ENCODE measurements at regions not wholly inside any gene's neighbourhood (a gene's known extent, or its start where the extent isn't known, plus 50 kb on each side); places are given as distances from the start of the nearest gene placed in this dataset.

DNA sequence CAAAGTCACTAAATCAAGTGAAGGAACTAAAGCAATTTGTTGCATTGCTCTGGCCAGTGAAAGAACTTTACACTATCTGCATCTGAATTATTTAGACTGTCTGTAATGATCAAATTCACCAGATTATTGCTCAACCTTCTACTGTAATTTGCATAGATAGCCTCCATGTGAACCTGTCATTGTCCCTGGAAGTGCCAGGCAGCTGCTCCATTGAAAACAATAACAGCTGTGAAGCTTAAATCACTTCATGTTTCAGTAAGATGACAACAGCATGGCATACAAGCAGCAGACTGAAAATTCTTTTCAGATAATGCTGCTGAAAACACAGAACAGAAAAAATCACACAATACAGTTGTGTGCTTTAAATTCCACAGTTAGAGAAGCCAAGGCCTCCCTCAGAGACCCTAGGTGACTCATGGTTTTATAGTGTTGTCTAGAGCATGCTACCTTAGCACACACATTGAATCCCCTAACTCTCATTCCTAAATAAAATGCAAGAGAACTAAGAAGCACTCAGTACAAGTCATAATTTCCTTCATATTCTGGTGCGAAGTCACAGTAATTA is 248.9 kb downstream of the TPBG start:
- no peak overlapping the region for H3K4me3 ChIP-seq
- TF ChIP-seq, protein P1, sequence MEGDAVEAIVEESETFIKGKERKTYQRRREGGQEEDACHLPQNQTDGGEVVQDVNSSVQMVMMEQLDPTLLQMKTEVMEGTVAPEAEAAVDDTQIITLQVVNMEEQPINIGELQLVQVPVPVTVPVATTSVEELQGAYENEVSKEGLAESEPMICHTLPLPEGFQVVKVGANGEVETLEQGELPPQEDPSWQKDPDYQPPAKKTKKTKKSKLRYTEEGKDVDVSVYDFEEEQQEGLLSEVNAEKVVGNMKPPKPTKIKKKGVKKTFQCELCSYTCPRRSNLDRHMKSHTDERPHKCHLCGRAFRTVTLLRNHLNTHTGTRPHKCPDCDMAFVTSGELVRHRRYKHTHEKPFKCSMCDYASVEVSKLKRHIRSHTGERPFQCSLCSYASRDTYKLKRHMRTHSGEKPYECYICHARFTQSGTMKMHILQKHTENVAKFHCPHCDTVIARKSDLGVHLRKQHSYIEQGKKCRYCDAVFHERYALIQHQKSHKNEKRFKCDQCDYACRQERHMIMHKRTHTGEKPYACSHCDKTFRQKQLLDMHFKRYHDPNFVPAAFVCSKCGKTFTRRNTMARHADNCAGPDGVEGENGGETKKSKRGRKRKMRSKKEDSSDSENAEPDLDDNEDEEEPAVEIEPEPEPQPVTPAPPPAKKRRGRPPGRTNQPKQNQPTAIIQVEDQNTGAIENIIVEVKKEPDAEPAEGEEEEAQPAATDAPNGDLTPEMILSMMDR (IDR thresholded peaks at IDR 0.05) = no peak
- H3K36me3 ChIP-seq = no peaks in the 10 kb centered on the region
- no peaks in the 10 kb centered on the region for H3K9me3 ChIP-seq
- no peak overlapping the region for H3K27ac ChIP-seq
- DNase-seq (ENCODE audit: low spot score in 2 of 2) = no peak
- H3K4me1 ChIP-seq = no peaks in the 10 kb centered on the region
- intact Hi-C loops (cut with DNase I) = no loop called here
- no peaks in the 10 kb centered on the region for H3K27me3 ChIP-seq

DNA sequence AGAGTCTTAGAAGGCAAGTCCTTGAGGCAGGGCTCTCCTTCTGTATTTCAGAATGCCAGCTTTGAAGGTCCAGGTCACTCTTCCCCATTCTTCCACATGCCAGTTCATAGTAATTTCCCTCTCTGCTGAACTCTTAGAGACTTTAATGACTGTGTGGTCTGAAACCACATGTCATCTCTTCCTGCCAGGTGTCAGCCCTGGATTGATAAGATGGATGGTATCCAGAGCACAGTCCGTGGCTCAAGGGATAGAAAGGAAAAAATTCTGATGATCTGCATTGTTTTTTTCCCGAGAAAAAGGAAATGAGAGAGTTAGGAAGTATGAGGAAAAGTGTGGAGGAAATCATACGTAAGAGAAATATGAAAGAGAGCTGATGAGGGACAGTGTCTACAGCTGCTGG is 250.9 kb downstream of the TPBG start:
- Histone ChIP-seq H3K27ac (no peak overlapping the region), H3K36me3 (no peaks in the 10 kb centered on the region), H3K4me1 (no peaks in the 10 kb centered on the region), H3K4me3 (no peak overlapping the region), H3K27me3 (no peaks in the 10 kb centered on the region), H3K9me3 (no peaks in the 10 kb centered on the region)
- TF ChIP-seq, protein P1 (IDR thresholded peaks at IDR 0.05) = no peak
- intact Hi-C loops (cut with DNase I) = no loop called here
- no peak for DNase-seq (ENCODE audit: low spot score in 2 of 2)

DNA sequence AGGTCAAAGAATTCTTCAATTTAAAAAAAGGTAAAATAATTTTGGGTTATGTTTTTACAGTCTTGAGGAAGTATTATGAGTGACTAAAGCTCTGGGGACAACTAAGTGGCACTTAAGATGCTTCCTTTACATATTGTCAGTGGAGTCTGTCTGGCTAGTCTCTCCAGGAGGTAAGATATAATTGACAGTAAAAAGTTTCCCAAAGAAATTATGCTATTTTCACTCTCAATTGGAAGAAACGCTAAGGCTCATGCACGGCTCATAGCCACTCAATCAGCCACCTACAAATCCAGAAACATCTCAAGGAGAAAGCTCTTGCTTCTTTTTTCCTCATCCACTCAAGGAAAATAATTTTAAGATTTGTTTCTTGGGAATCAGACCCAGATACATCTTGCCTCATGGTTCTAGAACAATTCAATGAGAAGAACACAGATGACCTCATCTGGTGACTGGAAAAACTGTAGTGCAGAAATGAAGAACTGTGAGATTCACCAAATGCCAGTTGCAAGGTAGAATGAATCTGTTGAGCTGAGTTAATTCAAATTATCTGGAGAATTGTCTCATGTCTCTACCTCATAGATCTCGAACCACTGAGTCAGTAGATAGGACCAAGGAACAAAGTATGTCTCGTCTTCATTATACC is 252.9 kb downstream of the TPBG start:
- Histone ChIP-seq H3K4me1 (no peaks in the 10 kb centered on the region), H3K36me3 (no peaks in the 10 kb centered on the region), H3K4me3 (no peak overlapping the region), H3K9me3 (no peaks in the 10 kb centered on the region), H3K27ac (no peak overlapping the region), H3K27me3 (no peaks in the 10 kb centered on the region)
- TF ChIP-seq, protein P1 (IDR thresholded peaks at IDR 0.05) = no peak
- intact Hi-C loops (cut with DNase I) = no loop called here
- no peak for DNase-seq (ENCODE audit: low spot score in 2 of 2)

DNA sequence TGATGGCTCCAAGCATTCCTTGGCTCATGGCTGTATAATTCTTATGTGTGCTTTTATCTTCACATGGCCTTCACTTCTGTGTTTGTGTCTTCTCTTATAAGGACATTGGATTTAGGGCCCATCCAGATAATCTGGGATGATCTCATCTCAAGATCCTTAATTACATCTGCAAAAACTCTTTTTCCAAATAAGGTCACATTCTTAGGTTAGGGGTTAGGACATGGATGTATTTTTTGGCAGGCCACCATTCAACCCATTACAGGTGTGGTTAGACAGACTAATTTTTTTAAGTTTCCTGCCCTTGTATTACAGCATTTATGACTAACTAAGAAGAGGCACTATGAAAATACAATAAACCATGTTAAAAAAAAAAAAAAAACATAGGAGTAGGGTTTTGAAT is 254.0 kb downstream of the TPBG start:
- Histone ChIP-seq H3K9me3 (no peaks in the 10 kb centered on the region), H3K36me3 (no peaks in the 10 kb centered on the region), H3K4me3 (no peak overlapping the region), H3K27me3 (no peaks in the 10 kb centered on the region), H3K4me1 (no peaks in the 10 kb centered on the region), H3K27ac (no peak overlapping the region)
- intact Hi-C loops (cut with DNase I) = no loop called here
- TF ChIP-seq, protein P1 (IDR thresholded peaks at IDR 0.05) = no peak
- no peak for DNase-seq (ENCODE audit: low spot score in 2 of 2)

DNA sequence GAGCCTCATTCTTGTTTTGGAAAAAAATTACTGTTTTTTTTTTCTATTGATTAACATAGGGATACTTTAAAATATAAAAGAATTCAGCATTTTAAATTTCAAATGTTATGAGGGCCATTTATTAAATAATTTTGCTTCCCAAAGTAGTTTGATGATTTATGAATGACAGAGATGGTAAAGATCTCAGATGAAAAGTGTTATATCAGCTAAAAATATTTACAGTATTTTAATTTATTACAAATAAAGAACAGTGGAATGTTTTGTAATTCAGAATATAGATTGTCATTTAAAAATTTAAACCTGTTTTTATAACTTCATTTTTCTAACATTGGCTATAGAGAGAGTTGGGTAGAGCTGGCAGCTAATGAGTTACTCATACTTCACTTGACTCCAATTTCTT is 256.0 kb downstream of the TPBG start:
- DNase-seq (ENCODE audit: low spot score in 2 of 2) = no peak
- intact Hi-C loops (cut with DNase I) = no loop called here
- Histone ChIP-seq H3K4me1 (no peaks in the 10 kb centered on the region), H3K36me3 (no peaks in the 10 kb centered on the region), H3K9me3 (no peaks in the 10 kb centered on the region), H3K27ac (no peak overlapping the region), H3K27me3 (no peaks in the 10 kb centered on the region), H3K4me3 (no peak overlapping the region)
- TF ChIP-seq, protein P1 (IDR thresholded peaks at IDR 0.05) = no peak

All from ascending aorta (tissue), 2 donors.